Retinal pigment epithelial cell (primary cell): ENCODE measurements at regions not wholly inside any gene's neighbourhood (a gene's known extent, or its start where the extent isn't known, plus 50 kb on each side); places are given as distances from the start of the nearest gene placed in this dataset.

Source experiments
- DNase-seq: peaks from one replicate; pipeline ENCODE4 v3.0.0-alpha.2; 2010; ENCODE audit warnings: low read depth
- H3K4me3 ChIP-seq: 2 replicates; pipeline ENCODE4 v1.5.1; 2011; ENCODE audit warnings: mild to moderate bottlenecking, low read length, control low read depth, moderate library complexity
- TF ChIP-seq, protein P1 (sequence below): conservative IDR thresholded peaks from 2 replicates; pipeline ENCODE4 v1.5.1; 2011; ENCODE audit warnings: low read depth, low read length, control low read depth, inconsistent platforms

- H3K4me3 ChIP-seq: no peak overlapping the region
- no peak for DNase-seq
- TF ChIP-seq, protein P1, sequence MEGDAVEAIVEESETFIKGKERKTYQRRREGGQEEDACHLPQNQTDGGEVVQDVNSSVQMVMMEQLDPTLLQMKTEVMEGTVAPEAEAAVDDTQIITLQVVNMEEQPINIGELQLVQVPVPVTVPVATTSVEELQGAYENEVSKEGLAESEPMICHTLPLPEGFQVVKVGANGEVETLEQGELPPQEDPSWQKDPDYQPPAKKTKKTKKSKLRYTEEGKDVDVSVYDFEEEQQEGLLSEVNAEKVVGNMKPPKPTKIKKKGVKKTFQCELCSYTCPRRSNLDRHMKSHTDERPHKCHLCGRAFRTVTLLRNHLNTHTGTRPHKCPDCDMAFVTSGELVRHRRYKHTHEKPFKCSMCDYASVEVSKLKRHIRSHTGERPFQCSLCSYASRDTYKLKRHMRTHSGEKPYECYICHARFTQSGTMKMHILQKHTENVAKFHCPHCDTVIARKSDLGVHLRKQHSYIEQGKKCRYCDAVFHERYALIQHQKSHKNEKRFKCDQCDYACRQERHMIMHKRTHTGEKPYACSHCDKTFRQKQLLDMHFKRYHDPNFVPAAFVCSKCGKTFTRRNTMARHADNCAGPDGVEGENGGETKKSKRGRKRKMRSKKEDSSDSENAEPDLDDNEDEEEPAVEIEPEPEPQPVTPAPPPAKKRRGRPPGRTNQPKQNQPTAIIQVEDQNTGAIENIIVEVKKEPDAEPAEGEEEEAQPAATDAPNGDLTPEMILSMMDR: no peak
Measured at GRCh38 chr4:166481055-166481454, 608.0 kb downstream of the TLL1 start.

- no peak overlapping the region for H3K4me3 ChIP-seq
- TF ChIP-seq, protein P1: no peak
- no peak for DNase-seq
Measured at GRCh38 chr4:166481739-166482138, 608.7 kb downstream of the TLL1 start.

- TF ChIP-seq, protein P1: no peak
- DNase-seq: no peak
- H3K4me3 ChIP-seq: no peak overlapping the region
Measured at GRCh38 chr4:166482758-166483157, 609.7 kb downstream of the TLL1 start.

- DNase-seq: no peak
- TF ChIP-seq, protein P1: no peak
- no peak overlapping the region for H3K4me3 ChIP-seq
Measured at GRCh38 chr4:166491635-166492034, 618.6 kb downstream of the TLL1 start.

- peak; percentile 19 for DNase-seq
- no peak overlapping the region for H3K4me3 ChIP-seq
- TF ChIP-seq, protein P1: no peak
Measured at GRCh38 chr4:166493924-166494345, 620.9 kb downstream of the TLL1 start.

DNA sequence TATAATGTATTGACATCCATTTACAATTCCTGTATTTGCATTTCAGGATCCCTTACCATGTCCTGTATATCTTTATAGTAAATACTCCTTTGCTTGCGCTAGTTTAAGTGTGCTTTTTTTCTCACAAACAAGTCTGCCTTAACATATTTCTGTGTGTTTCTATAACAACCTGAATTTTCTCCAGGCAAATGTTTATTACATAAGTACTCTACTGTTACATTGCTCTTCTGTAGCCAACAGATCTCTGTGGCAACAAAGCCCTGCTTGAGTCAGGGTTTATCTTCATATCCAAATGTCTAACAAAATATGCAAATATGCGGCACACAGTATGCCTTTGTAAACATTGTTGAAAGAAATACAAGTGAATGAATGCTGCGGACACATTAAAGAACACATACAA lies 625.5 kb downstream of the TLL1 start:
- TF ChIP-seq, protein P1: no peak
- no peak for DNase-seq

GRCh38 chr4:166499820-166500219 lies 626.8 kb downstream of the TLL1 start:
- TF ChIP-seq, protein P1: no peak
- H3K4me3 ChIP-seq: no peak overlapping the region
- no peak for DNase-seq

More for the DNA sequence above, 625.5 kb downstream of the TLL1 start:
- no peak overlapping the region for H3K4me3 ChIP-seq
